ENCODE measurements at regions not wholly inside any gene's neighbourhood (a gene's known extent, or its start where the extent isn't known, plus 50 kb on each side); places are given as distances from the start of the nearest gene placed in this dataset.

DNA sequence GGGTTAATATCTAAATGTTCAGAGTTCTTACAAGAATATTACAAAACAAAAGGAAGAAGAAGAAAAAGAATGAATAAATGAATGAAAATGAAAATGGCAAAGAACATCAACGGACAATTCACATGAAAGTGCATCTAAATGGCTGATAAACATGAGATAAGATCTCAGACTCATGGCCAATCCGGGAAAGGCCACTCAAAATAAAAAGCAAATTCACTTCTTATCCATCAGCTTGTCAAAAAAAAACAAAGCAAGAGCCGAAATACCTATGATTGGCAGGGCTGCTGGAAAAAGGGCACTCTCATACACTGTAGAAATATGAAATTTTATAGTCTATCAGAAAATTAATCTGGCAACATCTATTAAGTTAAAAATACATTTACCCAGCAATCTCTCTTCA lies 103.6 kb upstream of the EDEM3 start:
- Mint-ChIP-seq H3K9me3 (ENCODE audit: unreplicated experiment) (no peaks in the 10 kb centered on the region), H3K36me3 (ENCODE audit: unreplicated experiment) (no peaks in the 10 kb centered on the region), H3K27me3 (ENCODE audit: unreplicated experiment) (peaks cover 22% of the 10 kb centered on the region), H3K27ac (ENCODE audit: unreplicated experiment) (no peak overlapping the region), H3K4me1 (ENCODE audit: unreplicated experiment) (no peaks in the 10 kb centered on the region), H3K4me3 (ENCODE audit: unreplicated experiment) (no peak overlapping the region)
- no peak for DNase-seq (ENCODE audit: extremely low spot score, unreplicated experiment)
- TF ChIP-seq, protein P1, sequence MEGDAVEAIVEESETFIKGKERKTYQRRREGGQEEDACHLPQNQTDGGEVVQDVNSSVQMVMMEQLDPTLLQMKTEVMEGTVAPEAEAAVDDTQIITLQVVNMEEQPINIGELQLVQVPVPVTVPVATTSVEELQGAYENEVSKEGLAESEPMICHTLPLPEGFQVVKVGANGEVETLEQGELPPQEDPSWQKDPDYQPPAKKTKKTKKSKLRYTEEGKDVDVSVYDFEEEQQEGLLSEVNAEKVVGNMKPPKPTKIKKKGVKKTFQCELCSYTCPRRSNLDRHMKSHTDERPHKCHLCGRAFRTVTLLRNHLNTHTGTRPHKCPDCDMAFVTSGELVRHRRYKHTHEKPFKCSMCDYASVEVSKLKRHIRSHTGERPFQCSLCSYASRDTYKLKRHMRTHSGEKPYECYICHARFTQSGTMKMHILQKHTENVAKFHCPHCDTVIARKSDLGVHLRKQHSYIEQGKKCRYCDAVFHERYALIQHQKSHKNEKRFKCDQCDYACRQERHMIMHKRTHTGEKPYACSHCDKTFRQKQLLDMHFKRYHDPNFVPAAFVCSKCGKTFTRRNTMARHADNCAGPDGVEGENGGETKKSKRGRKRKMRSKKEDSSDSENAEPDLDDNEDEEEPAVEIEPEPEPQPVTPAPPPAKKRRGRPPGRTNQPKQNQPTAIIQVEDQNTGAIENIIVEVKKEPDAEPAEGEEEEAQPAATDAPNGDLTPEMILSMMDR (IDR thresholded peaks at IDR 0.05), result no peak

DNA sequence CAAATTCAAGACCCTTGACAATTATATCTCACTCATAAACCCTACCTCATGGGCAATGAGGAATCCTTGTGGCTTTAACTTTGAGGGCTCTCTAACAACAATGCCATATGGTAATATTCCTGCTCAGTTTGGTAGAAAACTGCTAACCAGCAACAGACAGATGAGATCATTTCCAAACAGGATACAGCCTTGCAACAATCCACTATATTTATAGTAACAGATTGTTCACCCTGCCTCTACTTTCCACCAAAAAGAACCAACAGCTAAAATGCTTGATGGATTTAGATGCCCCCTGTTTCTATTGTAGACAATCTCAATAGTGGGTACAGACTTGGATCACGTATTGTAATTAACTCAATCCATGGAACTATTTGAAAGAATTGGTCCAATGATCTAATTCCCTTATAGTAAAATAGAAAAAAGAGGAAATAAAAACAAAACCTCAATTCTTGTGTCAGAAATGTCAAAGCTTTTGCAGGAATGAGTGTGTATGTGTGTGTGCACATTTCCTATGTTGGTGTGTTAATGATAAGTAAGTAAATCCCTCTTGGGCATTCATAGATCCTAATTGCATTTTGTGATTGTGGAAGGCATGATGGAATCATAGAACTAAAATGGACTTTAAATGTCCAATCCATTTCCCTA lies 100.0 kb upstream of the EDEM3 start:
- no peaks in the 10 kb centered on the region for H3K9me3 Mint-ChIP-seq (ENCODE audit: unreplicated experiment)
- H3K4me3 Mint-ChIP-seq (ENCODE audit: unreplicated experiment), result no peak overlapping the region
- no peaks in the 10 kb centered on the region for H3K36me3 Mint-ChIP-seq (ENCODE audit: unreplicated experiment)
- no peak for DNase-seq (ENCODE audit: extremely low spot score, unreplicated experiment)
- TF ChIP-seq, protein P1 (IDR thresholded peaks at IDR 0.05), result no peak
- no peak overlapping the region for H3K27ac Mint-ChIP-seq (ENCODE audit: unreplicated experiment)
- H3K27me3 Mint-ChIP-seq (ENCODE audit: unreplicated experiment), result peaks cover 2% of the 10 kb centered on the region
- H3K4me1 Mint-ChIP-seq (ENCODE audit: unreplicated experiment), result no peaks in the 10 kb centered on the region

DNA sequence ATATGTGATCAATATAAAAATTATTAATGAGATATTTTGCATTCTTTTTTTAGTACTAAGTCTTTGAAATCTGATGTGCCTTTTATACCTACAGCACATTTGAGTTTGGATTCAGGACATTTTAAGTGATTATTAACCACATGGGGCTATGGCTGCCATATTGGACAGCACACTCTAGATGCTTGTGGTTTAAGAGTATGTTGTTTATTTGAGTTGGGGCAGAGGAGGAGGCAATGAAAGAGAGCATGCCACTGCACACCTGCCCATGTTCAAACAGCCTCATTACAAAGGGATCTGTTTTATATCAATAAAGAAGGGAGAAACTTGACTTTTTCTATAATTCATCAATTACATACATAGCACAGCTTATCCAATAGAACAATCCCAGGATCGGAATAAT lies 99.4 kb upstream of the EDEM3 start:
- Mint-ChIP-seq H3K27ac (ENCODE audit: unreplicated experiment) (no peak overlapping the region), H3K4me3 (ENCODE audit: unreplicated experiment) (no peak overlapping the region), H3K36me3 (ENCODE audit: unreplicated experiment) (no peaks in the 10 kb centered on the region), H3K27me3 (ENCODE audit: unreplicated experiment) (peaks cover 2% of the 10 kb centered on the region), H3K9me3 (ENCODE audit: unreplicated experiment) (no peaks in the 10 kb centered on the region), H3K4me1 (ENCODE audit: unreplicated experiment) (no peaks in the 10 kb centered on the region)
- TF ChIP-seq, protein P1 (IDR thresholded peaks at IDR 0.05), result no peak
- DNase-seq (ENCODE audit: extremely low spot score, unreplicated experiment), result no peak

DNA sequence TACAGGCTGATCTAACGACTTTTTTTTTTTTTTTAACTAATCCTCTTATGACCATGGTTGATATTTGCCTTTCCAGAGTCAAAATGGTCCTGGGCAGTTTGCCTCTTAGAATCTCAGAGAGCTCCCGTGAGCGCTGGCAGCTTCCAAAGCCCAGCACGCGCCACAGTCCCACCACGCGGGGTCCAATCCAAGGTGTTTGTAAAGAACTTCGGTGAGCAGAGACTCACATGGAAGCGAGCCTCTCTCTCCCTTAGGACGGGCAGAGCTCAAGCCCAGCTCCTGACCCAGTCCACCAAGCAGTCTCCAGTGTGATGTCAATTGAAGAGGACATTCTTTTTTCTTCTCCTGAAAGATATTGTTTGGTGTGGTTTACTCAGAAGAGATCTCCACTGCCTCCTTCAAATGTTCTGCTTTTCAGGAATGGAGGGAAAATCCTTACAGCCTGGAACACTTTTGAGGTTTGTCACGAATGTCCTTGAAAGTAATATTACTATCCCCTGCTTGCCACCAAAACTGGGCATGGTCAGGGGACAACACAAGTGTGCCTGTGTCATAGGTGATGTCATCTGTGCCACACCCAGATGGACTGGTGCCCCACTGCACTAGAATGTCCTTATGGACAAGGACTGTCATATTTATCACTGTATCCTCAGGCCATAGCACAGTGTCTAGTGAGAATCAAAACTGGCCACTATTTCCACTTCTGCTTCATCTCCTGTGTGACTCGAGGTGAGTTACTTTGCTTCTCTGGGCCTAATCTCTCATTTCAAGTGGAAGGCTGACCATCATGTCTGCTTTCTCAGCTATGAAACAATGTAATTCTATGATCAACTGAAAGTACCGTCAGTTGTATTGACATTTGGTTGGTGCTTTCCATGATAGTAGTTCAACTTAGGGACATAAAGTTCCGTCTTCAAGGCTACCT lies 97.4 kb upstream of the EDEM3 start:
- Mint-ChIP-seq H3K4me1 (ENCODE audit: unreplicated experiment) (no peaks in the 10 kb centered on the region), H3K36me3 (ENCODE audit: unreplicated experiment) (no peaks in the 10 kb centered on the region), H3K9me3 (ENCODE audit: unreplicated experiment) (no peaks in the 10 kb centered on the region), H3K27ac (ENCODE audit: unreplicated experiment) (no peak overlapping the region), H3K4me3 (ENCODE audit: unreplicated experiment) (no peak overlapping the region), H3K27me3 (ENCODE audit: unreplicated experiment) (no peaks in the 10 kb centered on the region)
- TF ChIP-seq, protein P1 (IDR thresholded peaks at IDR 0.05), result no peak
- no peak for DNase-seq (ENCODE audit: extremely low spot score, unreplicated experiment)
